Thyroid gland (tissue), 4 donors: ENCODE measurements at regions not wholly inside any gene's neighbourhood (a gene's known extent, or its start where the extent isn't known, plus 50 kb on each side); places are given as distances from the start of the nearest gene placed in this dataset.

Experiments used
- DNase-seq, 2 donors: peaks; one replicate each; pipeline ENCODE4 v3.0.0-alpha.2; 2019
- H3K27ac ChIP-seq, 3 donors: fragments of 200-600 bp; sonication (generic); 1 replicate in 2 of 3; 2 replicates in 1 of 3; pipeline ENCODE4 v1.5.1; 2016 to 2019; ENCODE audit warnings: mild to moderate bottlenecking in 1 of 3, moderate library complexity in 1 of 3
- H3K27me3 ChIP-seq: fragments of 200-600 bp; sonication (generic); one replicate; pipeline ENCODE4 v1.5.1; 2019
- H3K36me3 ChIP-seq, 2 donors: fragments of 200-600 bp; sonication (generic); one replicate each; pipeline ENCODE4 v1.5.1; 2016 to 2019
- H3K4me1 ChIP-seq, 2 donors: fragments of 200-600 bp; sonication (generic); one replicate each; pipeline ENCODE4 v1.5.1; 2017 to 2019
- H3K4me3 ChIP-seq, 3 donors: fragments of 200-600 bp; sonication (generic); replicated peaks in 1 of 3; 1 replicate in 2 of 3; 2 replicates in 1 of 3; pipeline ENCODE4 v1.5.1; 2016; ENCODE audit warnings: mild to moderate bottlenecking in 1 of 3
- H3K9me3 ChIP-seq: fragments of 200-600 bp; sonication (generic); one replicate; pipeline ENCODE4 v1.5.1; 2017
- POLR2A ChIP-seq, 2 donors: fragments of 450-650 bp; IDR thresholded peaks; one replicate each; pipeline ENCODE4 v1.6.1; 2017; ENCODE audit warnings: antibody characterized with exemption in 2 of 2, mild to moderate bottlenecking in 2 of 2, moderate library complexity in 1 of 2
- WGBS, 2 donors: methylation state at CpG; one replicate each; pipeline ENCODE4 v1.1.5; 2017; 5-methylcytosine and 5-hydroxymethylcytosine counted together
- intact Hi-C: fragments of 100-400 bp; cut with DNase I; formaldehyde crosslinking; loops from one replicate; pipeline ENCODE4 v1.15.1; 2023
- TF ChIP-seq, protein P1 (sequence below), 6 experiments: fragments of 200-600 bp in 3 of 6; fragments of 450-650 bp in 3 of 6; sonication (generic) in 3 of 6; IDR thresholded peaks; one replicate each; pipeline ENCODE4 v1.5.1; 2016 to 2019; ENCODE audit warnings: antibody characterized with exemption in 6 of 6, mild to moderate bottlenecking in 2 of 6, inconsistent platforms in 1 of 6, moderate library complexity in 1 of 6

DNA sequence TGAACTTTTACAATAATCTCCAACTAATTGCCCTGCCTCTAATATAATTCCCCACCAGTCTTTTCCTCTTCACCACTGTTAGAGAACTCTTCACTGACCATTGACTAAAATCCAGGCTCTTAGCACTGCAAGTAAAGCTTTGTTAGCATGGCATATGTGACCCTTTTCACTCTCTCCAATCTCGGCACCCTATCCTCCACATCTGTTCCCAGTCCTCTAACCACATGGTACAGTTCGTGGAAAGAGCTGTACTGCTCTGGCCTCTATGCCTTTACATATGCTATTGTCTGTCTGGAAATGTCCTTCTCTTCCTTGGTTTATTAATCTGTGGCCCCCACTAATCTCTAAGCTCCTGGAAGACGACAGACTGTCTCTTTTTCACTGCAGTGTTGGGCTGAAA is 63.0 kb upstream of the EIF2S2 start:
- no peaks in the 10 kb centered on the region for H3K9me3 ChIP-seq
- H3K4me3 ChIP-seq: no peak overlapping the region
- intact Hi-C loops: no loop called here
- H3K36me3 ChIP-seq: no peaks in the 10 kb centered on the region
- H3K4me1 ChIP-seq: no peaks in the 10 kb centered on the region
- WGBS, 2 donors: 80 to 81% methylated on average over 3 of the region's 3 CpGs
- DNase-seq: no peak
- no peaks in the 10 kb centered on the region for H3K27me3 ChIP-seq
- no peak overlapping the region for H3K27ac ChIP-seq
- TF ChIP-seq POLR2A (IDR thresholded peaks at IDR 0.05): no peak
- TF ChIP-seq, protein P1, sequence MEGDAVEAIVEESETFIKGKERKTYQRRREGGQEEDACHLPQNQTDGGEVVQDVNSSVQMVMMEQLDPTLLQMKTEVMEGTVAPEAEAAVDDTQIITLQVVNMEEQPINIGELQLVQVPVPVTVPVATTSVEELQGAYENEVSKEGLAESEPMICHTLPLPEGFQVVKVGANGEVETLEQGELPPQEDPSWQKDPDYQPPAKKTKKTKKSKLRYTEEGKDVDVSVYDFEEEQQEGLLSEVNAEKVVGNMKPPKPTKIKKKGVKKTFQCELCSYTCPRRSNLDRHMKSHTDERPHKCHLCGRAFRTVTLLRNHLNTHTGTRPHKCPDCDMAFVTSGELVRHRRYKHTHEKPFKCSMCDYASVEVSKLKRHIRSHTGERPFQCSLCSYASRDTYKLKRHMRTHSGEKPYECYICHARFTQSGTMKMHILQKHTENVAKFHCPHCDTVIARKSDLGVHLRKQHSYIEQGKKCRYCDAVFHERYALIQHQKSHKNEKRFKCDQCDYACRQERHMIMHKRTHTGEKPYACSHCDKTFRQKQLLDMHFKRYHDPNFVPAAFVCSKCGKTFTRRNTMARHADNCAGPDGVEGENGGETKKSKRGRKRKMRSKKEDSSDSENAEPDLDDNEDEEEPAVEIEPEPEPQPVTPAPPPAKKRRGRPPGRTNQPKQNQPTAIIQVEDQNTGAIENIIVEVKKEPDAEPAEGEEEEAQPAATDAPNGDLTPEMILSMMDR (IDR thresholded peaks at IDR 0.05): no peak

- no peak for DNase-seq
- Histone ChIP-seq H3K4me3 (no peak overlapping the region), H3K27me3 (no peaks in the 10 kb centered on the region), H3K9me3 (no peaks in the 10 kb centered on the region), H3K27ac (no peak overlapping the region), H3K4me1 (no peaks in the 10 kb centered on the region), H3K36me3 (no peaks in the 10 kb centered on the region)
- 78 to 80% methylated on average over 6 of the region's 6 CpGs for WGBS, 2 donors
- intact Hi-C loops: no loop called here
- TF ChIP-seq, protein P1 (IDR thresholded peaks at IDR 0.05): no peak
- TF ChIP-seq POLR2A (IDR thresholded peaks at IDR 0.05): no peak
Measured at GRCh38 chr20:34175879-34176278, 63.8 kb upstream of the EIF2S2 start.

GRCh38 chr20:34177052-34177451 is 64.2 kb upstream of the ASIP start:
- no peaks in the 10 kb centered on the region for H3K9me3 ChIP-seq
- no peak overlapping the region for H3K4me3 ChIP-seq
- H3K36me3 ChIP-seq: no peaks in the 10 kb centered on the region
- 91 to 92% methylated on average over 3 of the region's 3 CpGs for WGBS, 2 donors
- peaks cover 0 to 5% of the 10 kb centered on the region in 2 donors for H3K4me1 ChIP-seq
- TF ChIP-seq, protein P1 (IDR thresholded peaks at IDR 0.05): no peak
- no peak for TF ChIP-seq POLR2A (IDR thresholded peaks at IDR 0.05)
- no peaks in the 10 kb centered on the region for H3K27me3 ChIP-seq
- intact Hi-C loops: no loop called here
- DNase-seq: no peak
- no peak overlapping the region for H3K27ac ChIP-seq

DNA sequence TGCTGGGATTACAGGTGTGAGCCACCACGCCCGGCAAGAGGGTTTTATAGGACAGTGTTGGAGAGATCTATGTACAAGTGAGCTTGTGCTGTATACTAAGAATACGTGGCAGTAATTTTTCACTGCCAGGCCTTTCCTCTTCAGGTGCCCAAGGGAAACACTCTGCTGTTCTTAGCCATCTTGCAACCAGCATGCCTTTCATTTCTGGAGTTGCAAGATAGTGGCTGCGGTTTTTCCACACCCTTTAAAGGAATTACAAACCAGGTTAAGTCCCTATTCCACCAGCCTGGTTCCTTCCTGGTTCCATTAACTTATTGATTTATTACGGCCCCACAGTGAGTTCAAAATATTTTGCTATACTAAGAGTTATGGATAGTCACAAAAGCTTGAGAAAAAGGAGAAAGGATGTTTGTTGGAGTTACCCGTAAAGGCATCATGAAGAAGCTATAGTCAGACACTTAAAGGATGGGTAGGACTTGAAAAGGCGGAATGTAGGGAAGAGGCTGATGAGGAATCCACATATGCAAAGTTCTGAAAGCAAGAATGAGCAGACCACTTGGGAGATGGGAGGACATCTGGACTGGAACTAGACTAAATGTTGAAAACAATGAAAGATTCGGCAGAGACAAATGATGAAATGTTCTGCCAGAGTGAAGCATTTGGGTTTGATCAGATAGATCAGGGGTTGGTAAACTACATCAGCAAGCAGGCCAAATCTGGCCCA is 61.4 kb upstream of the ASIP start:
- H3K27ac ChIP-seq: no peak overlapping the region
- no peak overlapping the region for H3K4me3 ChIP-seq
- intact Hi-C loops: no loop called here
- TF ChIP-seq, protein P1 (IDR thresholded peaks at IDR 0.05): no peak
- no peak for TF ChIP-seq POLR2A (IDR thresholded peaks at IDR 0.05)
- peaks cover 0 to 5% of the 10 kb centered on the region in 2 donors for H3K4me1 ChIP-seq
- H3K27me3 ChIP-seq: no peaks in the 10 kb centered on the region
- H3K9me3 ChIP-seq: no peaks in the 10 kb centered on the region
- WGBS, 2 donors: 88 to 92% methylated on average over 8 of the region's 8 CpGs
- H3K36me3 ChIP-seq: no peaks in the 10 kb centered on the region
- DNase-seq: no peak

- 83 to 86% methylated on average over 14 of the region's 14 CpGs for WGBS, 2 donors
- Histone ChIP-seq H3K27me3 (no peaks in the 10 kb centered on the region), H3K9me3 (no peaks in the 10 kb centered on the region), H3K27ac (no peak overlapping the region), H3K4me3 (no peak overlapping the region), H3K4me1 (peaks cover 0 to 5% of the 10 kb centered on the region in 2 donors), H3K36me3 (no peaks in the 10 kb centered on the region)
- peak; percentile 39 to 64 for DNase-seq
- TF ChIP-seq, protein P1 (IDR thresholded peaks at IDR 0.05): no peak
- no peak for TF ChIP-seq POLR2A (IDR thresholded peaks at IDR 0.05)
- intact Hi-C loops: no loop called here
Measured at GRCh38 chr20:34180460-34181120, 60.6 kb upstream of the ASIP start.
